Gastroesophageal sphincter (tissue), 4 donors: ENCODE measurements at regions not wholly inside any gene's neighbourhood (a gene's known extent, or its start where the extent isn't known, plus 50 kb on each side); places are given as distances from the start of the nearest gene placed in this dataset.

ENCODE experiments used
- ATAC-seq: fragments of 150-250 bp; one replicate; pipeline ENCODE4 v1.9.1; 2016; ENCODE audit warnings: mild to moderate bottlenecking, moderate library complexity
- H3K27ac ChIP-seq, 4 donors: fragments of 200-600 bp; sonication (generic) in 3 of 4; 1 replicate in 3 of 4; 2 replicates in 1 of 4; pipeline ENCODE4 v1.5.1; 2016 to 2019
- H3K27me3 ChIP-seq: fragments of 200-600 bp; sonication (generic); one replicate; pipeline ENCODE4 v1.5.1; 2019
- H3K36me3 ChIP-seq, 2 donors: fragments of 200-600 bp; sonication (generic); one replicate each; pipeline ENCODE4 v1.5.1; 2019; ENCODE audit warnings: control low read depth in 1 of 2
- H3K4me1 ChIP-seq, 3 donors: fragments of 200-600 bp; sonication (generic); 1 replicate in 2 of 3; 2 replicates in 1 of 3; pipeline ENCODE4 v1.5.1; 2016 to 2019; ENCODE audit warnings: control low read depth in 2 of 3
- H3K4me3 ChIP-seq, 2 donors: fragments of 200-600 bp; sonication (generic); one replicate each; pipeline ENCODE4 v1.5.1; 2019; ENCODE audit warnings: mild to moderate bottlenecking in 1 of 2, moderate library complexity in 1 of 2
- H3K9me3 ChIP-seq, 3 donors: fragments of 200-600 bp; sonication (generic); one replicate each; pipeline ENCODE4 v1.5.1; 2017 to 2019; ENCODE audit warnings: control low read depth in 2 of 3
- CTCF ChIP-seq, 4 experiments: fragments of 200-600 bp in 2 of 4; fragments of 450-650 bp in 2 of 4; sonication (generic) in 1 of 4; IDR thresholded peaks; one replicate each; pipeline ENCODE4 v1.5.1; 2017 to 2019; ENCODE audit warnings: antibody characterized with exemption in 4 of 4, mild to moderate bottlenecking in 2 of 4, moderate library complexity in 2 of 4
- EP300 ChIP-seq: sonication (generic); formaldehyde crosslinking; IDR thresholded peaks from one replicate; pipeline ENCODE4 v1.6.1; 2017; ENCODE audit warnings: antibody characterized with exemption, mild to moderate bottlenecking
- POLR2A ChIP-seq, 2 donors: fragments of 450-650 bp; IDR thresholded peaks; one replicate each; pipeline ENCODE4 v1.6.1; 2017; ENCODE audit warnings: antibody characterized with exemption in 2 of 2, mild to moderate bottlenecking in 2 of 2, moderate library complexity in 1 of 2
- POLR2AphosphoS5 ChIP-seq: sonication (generic); formaldehyde crosslinking; IDR thresholded peaks from one replicate; pipeline ENCODE4 v1.6.1; 2017; ENCODE audit warnings: antibody characterized with exemption
- WGBS, 2 donors: methylation state at CpG; one replicate each; pipeline ENCODE4 v1.1.5; 2018; ENCODE audit warnings: low coverage in 1 of 2; 5-methylcytosine and 5-hydroxymethylcytosine counted together

- no peaks in the 10 kb centered on the region for H3K4me1 ChIP-seq
- H3K27me3 ChIP-seq, result no peaks in the 10 kb centered on the region
- H3K36me3 ChIP-seq, result no peaks in the 10 kb centered on the region
- no peaks in the 10 kb centered on the region for H3K9me3 ChIP-seq
- H3K4me3 ChIP-seq, result no peak overlapping the region
- ATAC-seq, result no peak
- no peak for TF ChIP-seq CTCF (IDR thresholded peaks at IDR 0.05)
- TF ChIP-seq EP300, result no peak
- TF ChIP-seq POLR2AphosphoS5, result no peak
- no peak for TF ChIP-seq POLR2A (IDR thresholded peaks at IDR 0.05)
- H3K27ac ChIP-seq, result no peak overlapping the region
These were observed 121.7 kb upstream of the CAND1 start for GRCh38 chr12:67147447-67147846.

- no peak for ATAC-seq
- WGBS, 2 donors, result 92 to 100% methylated on average over 1 of the region's 1 CpG
- H3K27me3 ChIP-seq, result no peaks in the 10 kb centered on the region
These were observed 120.9 kb upstream of the CAND1 start for GRCh38 chr12:67148265-67148664.

GRCh38 chr12:67151886-67152285 lies 117.3 kb upstream of the CAND1 start:
- WGBS, 2 donors, result 74 to 93% methylated on average over 3 of the region's 3 CpGs
- H3K36me3 ChIP-seq, result no peaks in the 10 kb centered on the region
- H3K27ac ChIP-seq, result no peak overlapping the region
- H3K4me1 ChIP-seq, result no peaks in the 10 kb centered on the region
- TF ChIP-seq POLR2AphosphoS5, result no peak
- TF ChIP-seq EP300, result no peak
- no peak for TF ChIP-seq CTCF (IDR thresholded peaks at IDR 0.05)
- TF ChIP-seq POLR2A (IDR thresholded peaks at IDR 0.05), result no peak
- no peak overlapping the region for H3K4me3 ChIP-seq
- no peaks in the 10 kb centered on the region for H3K9me3 ChIP-seq
- ATAC-seq, result no peak
- H3K27me3 ChIP-seq, result no peaks in the 10 kb centered on the region

More at GRCh38 chr12:67148265-67148664, 120.9 kb upstream of the CAND1 start:
- no peak overlapping the region for H3K27ac ChIP-seq
- TF ChIP-seq CTCF (IDR thresholded peaks at IDR 0.05), result no peak
- no peak overlapping the region for H3K4me3 ChIP-seq
- H3K9me3 ChIP-seq, result no peaks in the 10 kb centered on the region
- H3K36me3 ChIP-seq, result no peaks in the 10 kb centered on the region
- no peaks in the 10 kb centered on the region for H3K4me1 ChIP-seq

GRCh38 chr12:67152451-67152850 lies 116.7 kb upstream of the CAND1 start:
- no peaks in the 10 kb centered on the region for H3K4me1 ChIP-seq
- 77 to 78% methylated on average over 2 of the region's 2 CpGs for WGBS, 2 donors
- no peaks in the 10 kb centered on the region for H3K36me3 ChIP-seq
- TF ChIP-seq CTCF (IDR thresholded peaks at IDR 0.05) (no peak), POLR2A (IDR thresholded peaks at IDR 0.05) (no peak), POLR2AphosphoS5 (no peak), EP300 (no peak)
- no peak for ATAC-seq
- H3K4me3 ChIP-seq, result no peak overlapping the region
- no peaks in the 10 kb centered on the region for H3K9me3 ChIP-seq
- no peak overlapping the region for H3K27ac ChIP-seq
- H3K27me3 ChIP-seq, result no peaks in the 10 kb centered on the region

GRCh38 chr12:67154901-67155300 lies 114.3 kb upstream of the CAND1 start:
- Histone ChIP-seq H3K4me3 (no peak overlapping the region), H3K4me1 (no peaks in the 10 kb centered on the region), H3K27me3 (no peaks in the 10 kb centered on the region), H3K36me3 (no peaks in the 10 kb centered on the region), H3K9me3 (no peaks in the 10 kb centered on the region), H3K27ac (no peak overlapping the region)
- TF ChIP-seq EP300 (no peak), CTCF (IDR thresholded peaks at IDR 0.05) (no peak), POLR2AphosphoS5 (no peak), POLR2A (IDR thresholded peaks at IDR 0.05) (no peak)
- ATAC-seq, result no peak
- WGBS, 2 donors, result 43 to 53% methylated on average over 2 to 3 of the region's 3 CpGs
